ENCODE measurements at regions not wholly inside any gene's neighbourhood (a gene's known extent, or its start where the extent isn't known, plus 50 kb on each side); places are given as distances from the start of the nearest gene placed in this dataset.

DNA sequence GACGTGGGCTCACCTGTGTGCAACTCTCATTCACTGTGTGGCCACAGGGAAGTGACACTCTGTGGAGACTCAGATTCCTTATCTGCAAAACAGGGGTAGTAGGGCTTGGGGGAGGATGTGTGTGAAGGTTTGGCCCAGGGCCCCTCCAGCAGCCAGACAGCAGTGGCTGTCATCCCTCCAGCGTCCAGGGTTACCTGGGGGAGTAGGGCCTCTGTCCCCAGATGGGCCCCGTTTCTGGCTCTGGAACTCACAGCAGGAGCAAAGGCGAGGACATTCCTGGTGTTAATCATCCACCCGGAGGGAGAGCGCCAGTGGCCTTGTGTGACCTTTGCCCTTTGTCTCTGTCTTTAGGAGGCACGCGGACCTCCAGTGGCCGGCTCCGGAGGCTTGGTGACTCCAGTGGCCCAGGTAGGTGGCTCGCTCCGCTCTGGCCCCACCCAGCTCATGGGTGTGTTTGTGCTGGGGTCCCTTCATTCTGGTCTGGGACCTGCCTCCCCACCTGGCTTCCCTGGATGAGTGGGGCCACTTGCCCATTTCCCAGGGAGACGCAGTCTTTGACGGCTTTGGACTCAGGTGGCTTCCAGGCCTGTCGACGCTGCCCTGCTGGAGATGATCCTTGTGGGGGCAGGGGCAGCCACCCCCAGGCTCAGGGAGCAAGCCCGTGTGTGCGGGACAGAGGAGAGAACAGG lies 166.2 kb downstream of the SEC14L1 start (continued):
- TF ChIP-seq, protein P1, sequence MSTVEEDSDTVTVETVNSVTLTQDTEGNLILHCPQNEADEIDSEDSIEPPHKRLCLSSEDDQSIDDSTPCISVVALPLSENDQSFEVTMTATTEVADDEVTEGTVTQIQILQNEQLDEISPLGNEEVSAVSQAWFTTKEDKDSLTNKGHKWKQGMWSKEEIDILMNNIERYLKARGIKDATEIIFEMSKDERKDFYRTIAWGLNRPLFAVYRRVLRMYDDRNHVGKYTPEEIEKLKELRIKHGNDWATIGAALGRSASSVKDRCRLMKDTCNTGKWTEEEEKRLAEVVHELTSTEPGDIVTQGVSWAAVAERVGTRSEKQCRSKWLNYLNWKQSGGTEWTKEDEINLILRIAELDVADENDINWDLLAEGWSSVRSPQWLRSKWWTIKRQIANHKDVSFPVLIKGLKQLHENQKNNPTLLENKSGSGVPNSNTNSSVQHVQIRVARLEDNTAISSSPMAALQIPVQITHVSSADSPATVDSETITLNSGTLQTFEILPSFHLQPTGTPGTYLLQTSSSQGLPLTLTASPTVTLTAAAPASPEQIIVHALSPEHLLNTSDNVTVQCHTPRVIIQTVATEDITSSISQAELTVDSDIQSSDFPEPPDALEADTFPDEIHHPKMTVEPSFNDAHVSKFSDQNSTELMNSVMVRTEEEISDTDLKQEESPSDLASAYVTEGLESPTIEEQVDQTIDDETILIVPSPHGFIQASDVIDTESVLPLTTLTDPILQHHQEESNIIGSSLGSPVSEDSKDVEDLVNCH (CRISPR knock-in tag; IDR thresholded peaks at IDR 0.05): no peak
- TF ChIP-seq NCOA1 (CRISPR knock-in tag; IDR thresholded peaks at IDR 0.05): peak; percentile 72; the same call in 1 of the 2 replicates
- no peak for TF ChIP-seq TCF12 (IDR thresholded peaks at IDR 0.05)
- TF ChIP-seq TCF12 (CRISPR knock-in tag; IDR thresholded peaks at IDR 0.05): peak; percentile 71; the same call in 1 of the 2 replicates
- TF ChIP-seq, protein P2, sequence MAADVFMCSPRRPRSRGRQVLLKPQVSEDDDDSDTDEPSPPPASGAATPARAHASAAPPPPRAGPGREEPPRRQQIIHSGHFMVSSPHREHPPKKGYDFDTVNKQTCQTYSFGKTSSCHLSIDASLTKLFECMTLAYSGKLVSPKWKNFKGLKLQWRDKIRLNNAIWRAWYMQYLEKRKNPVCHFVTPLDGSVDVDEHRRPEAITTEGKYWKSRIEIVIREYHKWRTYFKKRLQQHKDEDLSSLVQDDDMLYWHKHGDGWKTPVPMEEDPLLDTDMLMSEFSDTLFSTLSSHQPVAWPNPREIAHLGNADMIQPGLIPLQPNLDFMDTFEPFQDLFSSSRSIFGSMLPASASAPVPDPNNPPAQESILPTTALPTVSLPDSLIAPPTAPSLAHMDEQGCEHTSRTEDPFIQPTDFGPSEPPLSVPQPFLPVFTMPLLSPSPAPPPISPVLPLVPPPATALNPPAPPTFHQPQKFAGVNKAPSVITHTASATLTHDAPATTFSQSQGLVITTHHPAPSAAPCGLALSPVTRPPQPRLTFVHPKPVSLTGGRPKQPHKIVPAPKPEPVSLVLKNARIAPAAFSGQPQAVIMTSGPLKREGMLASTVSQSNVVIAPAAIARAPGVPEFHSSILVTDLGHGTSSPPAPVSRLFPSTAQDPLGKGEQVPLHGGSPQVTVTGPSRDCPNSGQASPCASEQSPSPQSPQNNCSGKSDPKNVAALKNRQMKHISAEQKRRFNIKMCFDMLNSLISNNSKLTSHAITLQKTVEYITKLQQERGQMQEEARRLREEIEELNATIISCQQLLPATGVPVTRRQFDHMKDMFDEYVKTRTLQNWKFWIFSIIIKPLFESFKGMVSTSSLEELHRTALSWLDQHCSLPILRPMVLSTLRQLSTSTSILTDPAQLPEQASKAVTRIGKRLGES (CRISPR knock-in tag; IDR thresholded peaks at IDR 0.05; ENCODE audit: borderline replicate concordance): peak; percentile 52; the same call in 1 of the 2 replicates
- TF ChIP-seq SRSF4 (IDR thresholded peaks at IDR 0.05; ENCODE audit: low read depth, low read length, poor library complexity, severe bottlenecking): no peak
- TF ChIP-seq ZNF567 (CRISPR knock-in tag; IDR thresholded peaks at IDR 0.05; ENCODE audit: borderline replicate concordance): peak; percentile 61; the same call in 1 of the 2 replicates
- no peak for TF ChIP-seq JDP2 (CRISPR knock-in tag; IDR thresholded peaks at IDR 0.05; ENCODE audit: borderline replicate concordance)
- TF ChIP-seq, protein P3, sequence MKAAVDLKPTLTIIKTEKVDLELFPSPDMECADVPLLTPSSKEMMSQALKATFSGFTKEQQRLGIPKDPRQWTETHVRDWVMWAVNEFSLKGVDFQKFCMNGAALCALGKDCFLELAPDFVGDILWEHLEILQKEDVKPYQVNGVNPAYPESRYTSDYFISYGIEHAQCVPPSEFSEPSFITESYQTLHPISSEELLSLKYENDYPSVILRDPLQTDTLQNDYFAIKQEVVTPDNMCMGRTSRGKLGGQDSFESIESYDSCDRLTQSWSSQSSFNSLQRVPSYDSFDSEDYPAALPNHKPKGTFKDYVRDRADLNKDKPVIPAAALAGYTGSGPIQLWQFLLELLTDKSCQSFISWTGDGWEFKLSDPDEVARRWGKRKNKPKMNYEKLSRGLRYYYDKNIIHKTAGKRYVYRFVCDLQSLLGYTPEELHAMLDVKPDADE (CRISPR knock-in tag; IDR thresholded peaks at IDR 0.05): no peak
- no peak for TF ChIP-seq POLR2AphosphoS2 (IDR thresholded peaks at IDR 0.05; ENCODE audit: low read depth, low read length)
- peak; percentile 72; the same call in 1 of the 2 replicates for TF ChIP-seq CBFB (CRISPR knock-in tag; IDR thresholded peaks at IDR 0.05)
- no peak for TF ChIP-seq FOXK2 (IDR thresholded peaks at IDR 0.05)
- TF ChIP-seq, protein P4, sequence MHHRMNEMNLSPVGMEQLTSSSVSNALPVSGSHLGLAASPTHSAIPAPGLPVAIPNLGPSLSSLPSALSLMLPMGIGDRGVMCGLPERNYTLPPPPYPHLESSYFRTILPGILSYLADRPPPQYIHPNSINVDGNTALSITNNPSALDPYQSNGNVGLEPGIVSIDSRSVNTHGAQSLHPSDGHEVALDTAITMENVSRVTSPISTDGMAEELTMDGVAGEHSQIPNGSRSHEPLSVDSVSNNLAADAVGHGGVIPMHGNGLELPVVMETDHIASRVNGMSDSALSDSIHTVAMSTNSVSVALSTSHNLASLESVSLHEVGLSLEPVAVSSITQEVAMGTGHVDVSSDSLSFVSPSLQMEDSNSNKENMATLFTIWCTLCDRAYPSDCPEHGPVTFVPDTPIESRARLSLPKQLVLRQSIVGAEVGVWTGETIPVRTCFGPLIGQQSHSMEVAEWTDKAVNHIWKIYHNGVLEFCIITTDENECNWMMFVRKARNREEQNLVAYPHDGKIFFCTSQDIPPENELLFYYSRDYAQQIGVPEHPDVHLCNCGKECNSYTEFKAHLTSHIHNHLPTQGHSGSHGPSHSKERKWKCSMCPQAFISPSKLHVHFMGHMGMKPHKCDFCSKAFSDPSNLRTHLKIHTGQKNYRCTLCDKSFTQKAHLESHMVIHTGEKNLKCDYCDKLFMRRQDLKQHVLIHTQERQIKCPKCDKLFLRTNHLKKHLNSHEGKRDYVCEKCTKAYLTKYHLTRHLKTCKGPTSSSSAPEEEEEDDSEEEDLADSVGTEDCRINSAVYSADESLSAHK (CRISPR knock-in tag; IDR thresholded peaks at IDR 0.05; ENCODE audit: borderline replicate concordance): no peak
- no peak for TF ChIP-seq KDM5A (IDR thresholded peaks at IDR 0.05; ENCODE audit: borderline replicate concordance, low read length)
- TF ChIP-seq ZNF30 (CRISPR knock-in tag; IDR thresholded peaks at IDR 0.05): no peak
- no peak for TF ChIP-seq ZKSCAN5 (CRISPR knock-in tag; IDR thresholded peaks at IDR 0.05)
- peak; percentile 78 for TF ChIP-seq POGZ (CRISPR knock-in tag; IDR thresholded peaks at IDR 0.05)
- TF ChIP-seq ZNF644 (CRISPR knock-in tag; IDR thresholded peaks at IDR 0.05; ENCODE audit: low read depth): peak; percentile 86
- TF ChIP-seq ZNF180 (CRISPR knock-in tag; IDR thresholded peaks at IDR 0.05; ENCODE audit: borderline replicate concordance, low read depth): no peak
- 0 out of 2 replicates have a peak, but pooled peaks have one; percentile 21 for TF ChIP-seq NR1H2 (CRISPR knock-in tag; IDR thresholded peaks at IDR 0.05; ENCODE audit: borderline replicate concordance, low read depth)
- peak; percentile 56 for TF ChIP-seq KDM3A (CRISPR knock-in tag; IDR thresholded peaks at IDR 0.05; ENCODE audit: low read depth)

All from HepG2 (cell line).